SK-N-SH treated with all-trans-retinoic acid at 6 μM for 48 hours (cell line): ENCODE measurements at regions not wholly inside any gene's neighbourhood (a gene's known extent, or its start where the extent isn't known, plus 50 kb on each side); places are given as distances from the start of the nearest gene placed in this dataset.

ENCODE experiments used
- OSR1 ChIP-seq: fragments of 250-450 bp; sonication (Bioruptor Pico); IDR thresholded peaks from 2 replicates; pipeline ENCODE4 v1.8.0; 2022; ENCODE audit warnings: moderate library complexity, mild to moderate bottlenecking, inconsistent platforms
- PPARA ChIP-seq: fragments of 250-450 bp; sonication (Bioruptor Pico); IDR thresholded peaks from 2 replicates; pipeline ENCODE4 v1.5.0; 2020; ENCODE audit warnings: mild to moderate bottlenecking, borderline replicate concordance
- TCF4 ChIP-seq: fragments of 250-450 bp; sonication (Bioruptor Pico); IDR thresholded peaks from 2 replicates; pipeline ENCODE4 v1.8.0; 2021; ENCODE audit warnings: mild to moderate bottlenecking, moderate library complexity, borderline replicate concordance
- TOX ChIP-seq: fragments of 250-450 bp; sonication (Bioruptor Pico); IDR thresholded peaks from 2 replicates; pipeline ENCODE4 v1.8.0; 2021; ENCODE audit warnings: mild to moderate bottlenecking, moderate library complexity, borderline replicate concordance
- ZNF70 ChIP-seq: fragments of 450-650 bp; formaldehyde crosslinking; IDR thresholded peaks from 2 replicates; pipeline ENCODE4 v1.5.0; 2020; ENCODE audit warnings: mild to moderate bottlenecking, moderate library complexity
- TF ChIP-seq, protein P1 (sequence below): fragments of 250-450 bp; sonication (Bioruptor Pico); IDR thresholded peaks from 2 replicates; pipeline ENCODE4 v1.8.0; 2020; ENCODE audit warnings: mild to moderate bottlenecking, moderate library complexity, borderline replicate concordance

- TF ChIP-seq OSR1 (CRISPR knock-in tag) (no peak), PPARA (CRISPR knock-in tag) (no peak), TCF4 (CRISPR knock-in tag) (no peak), TOX (CRISPR knock-in tag) (no peak), ZNF70 (CRISPR knock-in tag) (no peak)
- TF ChIP-seq, protein P1, sequence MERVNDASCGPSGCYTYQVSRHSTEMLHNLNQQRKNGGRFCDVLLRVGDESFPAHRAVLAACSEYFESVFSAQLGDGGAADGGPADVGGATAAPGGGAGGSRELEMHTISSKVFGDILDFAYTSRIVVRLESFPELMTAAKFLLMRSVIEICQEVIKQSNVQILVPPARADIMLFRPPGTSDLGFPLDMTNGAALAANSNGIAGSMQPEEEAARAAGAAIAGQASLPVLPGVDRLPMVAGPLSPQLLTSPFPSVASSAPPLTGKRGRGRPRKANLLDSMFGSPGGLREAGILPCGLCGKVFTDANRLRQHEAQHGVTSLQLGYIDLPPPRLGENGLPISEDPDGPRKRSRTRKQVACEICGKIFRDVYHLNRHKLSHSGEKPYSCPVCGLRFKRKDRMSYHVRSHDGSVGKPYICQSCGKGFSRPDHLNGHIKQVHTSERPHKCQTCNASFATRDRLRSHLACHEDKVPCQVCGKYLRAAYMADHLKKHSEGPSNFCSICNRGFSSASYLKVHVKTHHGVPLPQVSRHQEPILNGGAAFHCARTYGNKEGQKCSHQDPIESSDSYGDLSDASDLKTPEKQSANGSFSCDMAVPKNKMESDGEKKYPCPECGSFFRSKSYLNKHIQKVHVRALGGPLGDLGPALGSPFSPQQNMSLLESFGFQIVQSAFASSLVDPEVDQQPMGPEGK (CRISPR knock-in tag): no peak
These were observed 473.5 kb downstream of the TMEM182 start for GRCh38 chr2:103235283-103235682.
